Myocyte (in vitro differentiated cells): ENCODE measurements at regions not wholly inside any gene's neighbourhood (a gene's known extent, or its start where the extent isn't known, plus 50 kb on each side); places are given as distances from the start of the nearest gene placed in this dataset.

Source experiments
- DNase-seq: peaks from one replicate; pipeline ENCODE4 v3.0.0-alpha.2; 2012; ENCODE audit warnings: low read depth

DNA sequence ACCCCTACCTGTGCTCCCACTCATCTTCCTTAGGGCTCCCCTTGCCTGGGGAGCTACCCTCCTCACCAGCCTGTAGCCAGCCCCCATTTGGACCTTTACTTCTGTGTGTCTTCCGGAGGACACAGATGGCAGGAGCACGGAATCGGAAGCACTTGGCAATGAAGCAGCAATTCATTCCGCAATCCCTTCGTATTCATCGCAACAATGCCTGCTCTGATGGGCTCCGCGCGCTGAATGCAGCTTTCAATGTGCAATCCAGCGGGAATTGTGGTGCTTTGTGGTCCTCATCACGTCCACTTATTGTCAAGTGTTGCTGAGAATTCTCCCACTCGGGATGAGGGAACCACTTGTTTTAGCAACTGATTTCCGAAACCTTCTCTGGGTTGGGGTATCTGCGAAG, 336.0 kb downstream of the DHX35 start:
- no peak for DNase-seq

DNA sequence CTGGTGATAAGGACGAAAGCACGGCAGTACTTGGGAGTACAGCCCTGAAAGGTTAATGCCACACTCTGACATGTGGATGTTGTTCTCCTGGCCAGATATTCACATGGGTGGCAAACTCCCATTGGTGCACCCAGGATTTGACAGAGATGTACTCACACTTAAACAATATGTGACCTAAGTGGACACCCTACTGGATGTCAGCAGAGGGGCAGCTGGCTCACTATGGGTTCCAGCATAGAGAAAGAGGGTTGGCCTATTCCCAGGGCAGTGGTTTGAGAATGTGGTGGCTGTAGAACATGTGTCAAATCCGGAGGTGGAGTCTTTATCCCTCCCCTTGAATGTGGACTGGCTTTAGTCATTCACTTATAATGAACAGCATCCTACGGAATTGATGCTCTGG, 333.2 kb downstream of the DHX35 start:
- no peak for DNase-seq

- no peak for DNase-seq
Measured at GRCh38 chr20:39294137-39294725, 332.1 kb downstream of the DHX35 start.

DNA sequence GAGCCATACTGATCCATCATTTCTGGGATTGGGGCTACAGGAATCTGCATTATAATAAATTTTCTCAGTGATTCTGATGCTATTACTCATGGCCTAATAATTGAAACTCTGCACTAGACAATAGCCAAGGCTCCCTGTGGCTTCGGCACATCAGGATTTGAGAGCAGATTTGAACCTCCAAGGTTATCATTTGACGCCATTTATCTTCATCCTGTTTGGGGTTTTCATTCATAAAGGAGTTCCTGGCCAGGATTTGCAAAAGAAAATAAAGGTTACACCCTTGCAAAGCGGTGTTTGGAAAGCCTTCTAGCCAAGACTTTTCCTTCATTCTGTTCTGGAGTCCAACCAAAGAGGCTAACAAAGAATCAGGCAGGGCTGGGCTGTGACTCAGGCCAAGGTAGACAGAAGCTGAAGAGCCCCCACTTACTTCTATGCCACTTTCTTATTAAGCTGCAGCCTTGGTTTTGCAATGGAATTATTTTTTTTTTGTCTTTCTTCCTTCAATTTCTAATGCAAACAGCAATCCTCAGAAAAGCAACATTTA, 330.1 kb downstream of the DHX35 start:
- DNase-seq: no peak

- DNase-seq: no peak
Measured at GRCh38 chr20:39291301-39291700, 329.2 kb downstream of the DHX35 start.

DNA sequence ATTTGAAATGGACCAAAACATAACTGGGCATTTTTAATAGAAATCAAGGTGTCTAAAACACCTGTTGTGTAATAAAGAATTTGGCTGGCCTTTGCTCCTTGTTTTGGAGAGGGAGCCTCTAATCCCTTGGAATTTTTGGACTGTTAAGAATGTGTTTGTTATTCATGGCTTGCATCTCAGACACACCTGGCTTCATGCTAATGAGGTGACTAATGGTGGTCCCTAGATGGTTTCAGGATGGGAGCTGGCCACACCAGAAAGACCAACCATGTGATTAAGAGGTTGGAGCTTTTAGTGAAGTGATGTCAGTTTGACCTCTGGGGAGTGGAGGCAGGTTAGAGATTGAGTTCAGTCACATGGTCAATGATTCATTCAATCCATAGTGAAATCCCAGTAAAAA, 328.4 kb downstream of the DHX35 start:
- DNase-seq: no peak

DNA sequence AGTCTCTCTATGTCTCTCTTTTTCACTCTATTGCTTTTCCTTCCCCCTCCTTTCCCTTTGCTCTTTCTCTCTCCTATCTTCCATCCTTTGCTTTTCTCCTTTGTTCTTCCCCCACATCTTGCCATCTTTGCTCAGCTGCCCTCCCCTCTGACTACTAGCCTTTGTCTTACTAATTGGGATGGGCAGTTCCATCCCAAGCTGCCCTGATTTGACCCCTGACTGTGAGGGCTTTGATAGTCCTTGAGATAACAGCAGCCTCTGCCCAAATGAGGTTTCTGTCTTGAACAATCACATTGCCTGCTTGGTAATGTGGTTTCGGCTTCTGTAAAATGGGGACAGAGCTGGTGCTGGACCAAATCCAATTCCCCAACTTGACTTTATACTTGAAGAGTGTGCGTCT, 327.7 kb downstream of the DHX35 start:
- DNase-seq: no peak

GRCh38 chr20:39289316-39289715, 327.2 kb downstream of the DHX35 start:
- DNase-seq: no peak

- no peak for DNase-seq
Measured at GRCh38 chr20:39283464-39283863, 321.3 kb downstream of the DHX35 start.

DNA sequence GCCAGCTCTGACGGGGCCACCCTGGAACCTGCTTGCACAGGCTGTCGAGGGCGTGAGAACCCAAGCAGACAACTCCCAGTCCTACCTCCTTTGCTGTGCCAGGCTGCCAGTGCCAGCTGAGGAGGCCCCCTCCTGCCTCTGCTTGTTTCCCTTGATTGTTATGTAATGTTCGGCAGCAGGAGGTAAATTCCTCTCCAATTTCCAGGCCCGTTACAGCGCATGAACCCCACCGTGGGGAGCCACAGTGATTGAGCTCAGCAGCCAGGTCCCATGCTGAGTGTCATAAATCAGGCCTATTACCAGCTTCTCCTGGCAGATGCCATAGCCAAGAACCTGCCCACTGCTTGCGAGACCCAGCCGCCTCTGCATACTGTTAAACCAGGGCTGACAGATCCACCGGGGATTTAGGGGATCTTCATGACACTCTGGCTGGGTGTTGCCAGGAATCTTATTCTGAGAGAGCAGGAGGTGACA, 320.5 kb downstream of the DHX35 start:
- no peak for DNase-seq

DNA sequence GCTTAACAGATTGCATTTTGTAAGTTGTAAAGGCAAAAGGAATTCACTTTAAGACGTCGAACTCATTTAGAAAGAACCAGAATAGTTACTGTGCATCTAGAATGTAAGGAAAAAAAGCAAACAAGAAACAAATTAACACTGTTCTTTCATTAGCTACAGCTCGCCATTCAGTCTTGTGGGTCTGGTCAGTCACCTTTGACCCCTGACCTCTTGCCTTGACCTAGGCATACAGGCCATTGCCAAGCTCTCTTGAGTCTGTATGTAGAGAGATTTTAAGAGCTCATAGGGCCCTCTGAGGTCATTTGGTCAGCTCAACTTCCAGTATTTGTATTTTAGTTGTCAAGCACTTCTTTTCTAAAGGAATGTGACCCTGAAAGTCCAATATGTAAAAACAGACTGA, 318.7 kb downstream of the DHX35 start:
- no peak for DNase-seq

DNA sequence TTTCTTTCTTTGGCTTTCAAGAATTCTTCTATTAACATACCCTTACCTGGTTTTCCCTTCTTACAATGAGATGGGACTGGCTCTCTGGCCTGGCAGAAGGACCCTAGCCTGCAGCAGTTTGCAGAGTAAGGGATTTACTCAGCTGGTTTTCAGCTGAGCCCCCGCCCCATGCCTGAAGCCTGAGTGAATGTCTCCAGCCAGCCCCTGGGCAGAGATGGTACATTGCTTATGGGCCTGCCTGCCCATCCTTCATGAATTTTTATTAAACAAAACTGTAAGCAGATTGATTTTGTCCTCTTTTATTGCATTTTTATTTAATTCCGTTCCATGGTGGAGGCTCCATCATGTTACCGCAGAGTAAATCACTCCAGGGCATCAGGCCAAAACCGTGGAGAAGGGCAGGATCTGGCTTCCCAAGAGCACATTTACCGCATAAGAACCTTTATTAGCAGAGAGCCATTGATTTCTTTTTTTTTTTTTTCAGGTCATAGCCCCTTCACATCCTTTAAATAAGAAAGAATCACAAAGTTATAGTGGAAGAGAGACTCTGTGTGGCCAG, 316.2 kb downstream of the DHX35 start:
- no peak for DNase-seq

- no peak for DNase-seq
Measured at GRCh38 chr20:39277185-39277584, 315.0 kb downstream of the DHX35 start.

DNA sequence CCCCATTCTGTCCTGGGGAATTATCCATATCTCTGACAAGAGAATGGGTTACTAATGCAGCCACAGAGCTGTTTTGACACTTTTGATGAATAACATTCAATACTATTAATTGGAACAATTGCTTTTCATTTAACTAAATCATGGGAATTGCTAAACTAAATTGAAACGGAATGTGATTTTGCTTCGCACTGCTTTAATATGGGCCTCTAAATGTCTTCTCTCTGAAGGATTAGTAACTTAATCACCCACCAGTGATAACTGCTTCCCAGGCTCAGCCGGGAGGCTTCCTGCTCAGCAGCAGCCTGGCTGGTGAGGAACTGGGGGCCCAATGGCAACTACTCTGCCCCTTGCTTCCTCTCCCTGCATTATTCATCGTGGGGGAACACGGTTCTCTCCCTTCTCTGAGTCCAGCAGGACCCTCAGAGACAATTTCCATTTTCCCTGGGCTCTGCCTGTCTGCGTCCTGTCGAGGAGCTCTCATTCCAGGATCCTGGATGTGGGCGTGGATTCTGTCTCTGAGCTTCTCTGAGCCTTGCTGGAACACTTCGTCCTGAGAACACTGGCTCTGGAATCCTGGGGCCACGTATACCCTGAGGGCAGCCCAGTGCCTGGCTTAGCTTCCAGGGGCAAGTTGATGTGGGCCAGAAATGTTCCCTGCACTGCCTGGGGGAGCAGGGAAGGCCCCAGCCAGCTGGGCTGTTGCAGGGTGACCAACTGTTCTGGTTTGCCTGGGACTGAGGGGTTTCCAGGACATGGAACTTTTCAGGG, 308.9 kb downstream of the DHX35 start:
- no peak for DNase-seq

DNA sequence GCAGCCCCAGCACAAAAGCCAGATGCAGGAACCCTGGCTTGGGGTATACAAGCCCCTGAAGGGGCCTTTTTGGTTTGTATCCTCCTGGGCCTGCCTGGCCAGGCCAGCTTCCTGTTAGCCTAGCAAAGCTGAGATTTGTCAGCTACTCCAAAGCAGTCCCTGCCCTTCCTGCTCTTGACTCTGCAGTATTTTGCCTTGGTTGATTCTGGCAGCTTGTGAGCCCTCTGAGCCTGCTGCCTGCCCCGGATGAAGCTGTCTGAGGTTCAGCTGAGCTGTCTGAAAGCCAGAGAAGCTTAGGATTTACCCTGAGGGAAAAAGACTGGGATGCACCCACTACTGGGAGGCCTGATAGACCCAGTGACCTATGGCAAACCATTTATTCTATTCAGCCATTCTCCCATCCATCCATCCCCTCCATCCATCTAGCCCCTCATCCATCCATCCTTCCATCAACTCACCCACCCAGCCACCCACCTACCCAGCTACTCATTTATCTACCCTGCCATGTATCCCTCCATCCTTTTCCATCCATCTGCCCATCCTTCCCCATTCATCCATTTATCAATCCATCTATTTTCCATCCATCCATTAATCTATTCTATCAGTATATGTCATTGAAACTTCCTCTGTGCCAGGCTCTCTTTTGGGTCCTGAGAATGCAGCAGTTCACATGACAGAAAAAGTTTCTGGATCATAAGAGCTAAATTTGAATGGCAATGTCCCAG, 307.5 kb downstream of the DHX35 start:
- DNase-seq: no peak

GRCh38 chr20:39268981-39269461, 306.9 kb downstream of the DHX35 start:
- no peak for DNase-seq

GRCh38 chr20:39268491-39268951, 306.4 kb downstream of the DHX35 start:
- DNase-seq: no peak

DNA sequence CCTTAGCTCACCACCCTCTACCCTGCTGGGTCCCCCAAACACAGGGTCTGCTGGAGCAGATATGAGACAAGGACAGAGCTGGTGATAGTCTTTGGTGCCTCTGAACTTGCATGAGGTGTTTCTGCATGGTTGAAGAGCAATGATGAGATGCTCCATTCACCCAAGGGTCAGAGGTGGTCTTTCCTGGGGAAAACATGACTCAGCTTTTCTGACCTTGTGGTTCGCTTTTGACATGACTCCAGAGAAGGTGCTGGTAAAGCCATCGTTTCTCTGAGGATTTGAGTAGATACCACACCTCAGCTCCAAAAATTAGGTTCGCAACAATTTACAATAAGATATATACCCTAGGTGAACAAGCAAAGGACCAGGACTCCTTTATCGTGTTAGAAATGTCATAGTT, 304.8 kb downstream of the DHX35 start:
- DNase-seq: no peak

DNA sequence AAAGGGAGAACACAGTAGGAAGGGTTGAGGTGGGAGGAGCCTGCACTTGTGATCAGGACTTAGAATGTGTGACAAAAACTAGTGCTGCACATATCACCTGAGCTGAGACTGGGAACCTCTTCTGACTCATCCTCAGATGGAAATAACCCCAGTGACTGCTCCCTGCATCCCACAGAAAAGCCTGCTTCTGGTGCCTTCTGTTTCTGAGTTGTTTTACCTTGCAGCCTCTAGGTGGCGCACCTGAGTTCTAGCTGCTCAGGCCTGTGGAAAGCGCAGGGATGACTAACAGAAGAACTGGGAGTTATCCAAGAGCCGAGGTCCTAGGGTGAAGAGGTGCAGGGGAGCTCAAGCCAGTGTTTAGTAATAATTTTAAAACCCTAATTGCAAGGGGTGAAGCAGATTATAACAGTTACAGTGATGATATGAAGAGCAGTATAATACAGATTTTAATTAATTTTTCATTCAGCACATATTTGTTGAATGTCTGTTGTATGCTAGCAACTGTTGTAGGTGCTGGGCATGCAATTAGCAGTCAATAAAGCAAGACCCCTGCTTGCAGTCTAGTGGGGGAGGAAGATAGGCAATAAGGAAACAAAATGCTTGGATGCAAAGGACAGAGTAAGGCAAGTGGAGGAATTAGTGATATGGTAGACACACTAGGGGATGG, 302.5 kb downstream of the DHX35 start:
- DNase-seq: peak; percentile 41

DNA sequence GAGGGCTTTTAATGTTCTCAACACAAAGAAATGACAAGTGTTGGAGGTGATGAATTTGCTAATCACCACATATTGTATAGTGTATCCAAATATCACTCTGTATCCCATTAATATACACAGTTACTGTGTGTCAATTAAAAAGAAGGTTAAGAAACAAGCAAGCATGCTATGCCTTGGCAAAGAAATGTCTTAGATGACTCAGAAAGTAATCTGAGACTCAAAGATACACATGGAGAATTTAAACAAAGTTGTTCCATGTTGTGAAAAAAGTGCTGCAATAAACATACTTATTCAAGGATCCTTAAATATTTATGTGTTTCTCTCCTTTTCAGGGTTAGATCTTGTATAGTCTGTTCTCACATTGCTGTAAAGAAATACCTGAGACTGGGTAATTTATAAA, 300.9 kb downstream of the DHX35 start:
- DNase-seq: no peak

DNA sequence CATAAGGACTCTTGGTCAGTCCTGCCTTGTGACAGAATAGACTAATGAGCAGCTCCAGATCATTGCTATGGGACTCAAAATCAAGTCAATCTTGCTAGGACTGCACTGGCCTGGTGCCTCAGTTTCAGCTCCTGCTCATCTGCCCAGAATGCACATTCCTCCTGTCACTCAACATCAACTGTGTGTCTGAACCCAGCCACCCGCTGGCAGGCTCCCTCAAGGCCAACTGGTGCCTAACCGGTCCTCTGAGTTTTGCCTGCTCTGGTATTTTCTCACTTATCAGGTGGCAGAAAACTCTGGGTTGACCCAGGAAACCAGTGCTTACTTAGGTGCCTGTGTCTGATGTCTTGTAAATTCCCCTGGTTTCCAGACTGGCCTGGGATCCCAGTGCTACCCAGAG, 297.7 kb downstream of the DHX35 start:
- no peak for DNase-seq
